Testis (tissue), 2 donors: ENCODE measurements at regions not wholly inside any gene's neighbourhood (a gene's known extent, or its start where the extent isn't known, plus 50 kb on each side); places are given as distances from the start of the nearest gene placed in this dataset.

Experiments
- DNase-seq: peaks from one replicate; pipeline ENCODE4 v3.0.0-alpha.2; 2019
- H3K27ac ChIP-seq, 2 donors: fragments of 200-600 bp; sonication (generic); one replicate each; pipeline ENCODE4 v1.5.1; 2019
- H3K27me3 ChIP-seq: fragments of 200-600 bp; sonication (generic); one replicate; pipeline ENCODE4 v1.5.1; 2019
- H3K36me3 ChIP-seq: fragments of 200-600 bp; sonication (generic); one replicate; pipeline ENCODE4 v1.5.1; 2017; ENCODE audit warnings: low read depth; ENCODE audit errors: missing control alignments
- H3K4me1 ChIP-seq: fragments of 200-600 bp; sonication (generic); one replicate; pipeline ENCODE4 v1.5.1; 2019
- H3K4me3 ChIP-seq, 2 donors: fragments of 200-600 bp; sonication (generic); one replicate each; pipeline ENCODE4 v1.5.1; 2017 to 2019
- H3K9me3 ChIP-seq: fragments of 200-600 bp; sonication (generic); one replicate; pipeline ENCODE4 v1.5.1; 2017
- POLR2A ChIP-seq: fragments of 450-650 bp; IDR thresholded peaks from one replicate; pipeline ENCODE4 v1.6.1; 2017; ENCODE audit warnings: antibody characterized with exemption, mild to moderate bottlenecking, moderate library complexity
- WGBS, 2 donors: methylation state at CpG; one replicate each; pipeline ENCODE4 v1.1.5; 2018; 5-methylcytosine and 5-hydroxymethylcytosine counted together
- intact Hi-C: fragments of 100-400 bp; cut with DNase I; formaldehyde crosslinking; loops from one replicate; pipeline ENCODE4 v1.15.1; 2023; ENCODE audit warnings: low total_unique reads
- TF ChIP-seq, protein P1 (sequence below), 3 experiments: fragments of 450-650 bp in 2 of 3; fragments of 200-600 bp in 1 of 3; sonication (generic) in 1 of 3; IDR thresholded peaks; one replicate each; pipeline ENCODE4 v1.5.1; 2016 to 2019; ENCODE audit warnings: antibody characterized with exemption in 3 of 3, mild to moderate bottlenecking in 2 of 3, moderate library complexity in 1 of 3

DNA sequence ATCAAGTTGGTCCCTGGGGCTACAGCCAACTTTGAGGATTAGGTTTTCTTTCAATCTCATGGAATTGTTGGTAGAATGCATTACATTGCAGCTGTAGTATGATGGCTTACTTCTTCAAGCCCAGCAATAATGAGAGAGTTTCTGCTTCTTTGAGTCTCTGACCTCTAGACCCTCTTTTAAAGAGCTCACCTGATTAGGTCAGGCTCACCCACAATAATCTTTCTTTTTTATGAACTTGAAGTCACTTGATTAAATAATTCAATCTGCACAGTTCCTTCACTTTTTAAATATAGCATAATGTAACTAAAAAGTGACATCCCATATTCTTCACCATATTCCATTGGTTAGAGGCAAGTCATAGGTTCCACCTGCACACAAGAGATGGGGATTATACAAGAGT is 547.5 kb upstream of the CT83 start:
- H3K36me3 ChIP-seq, result no peaks in the 10 kb centered on the region
- intact Hi-C loops, result no loop called here
- no peaks in the 10 kb centered on the region for H3K4me1 ChIP-seq
- no peaks in the 10 kb centered on the region for H3K27me3 ChIP-seq
- TF ChIP-seq, protein P1, sequence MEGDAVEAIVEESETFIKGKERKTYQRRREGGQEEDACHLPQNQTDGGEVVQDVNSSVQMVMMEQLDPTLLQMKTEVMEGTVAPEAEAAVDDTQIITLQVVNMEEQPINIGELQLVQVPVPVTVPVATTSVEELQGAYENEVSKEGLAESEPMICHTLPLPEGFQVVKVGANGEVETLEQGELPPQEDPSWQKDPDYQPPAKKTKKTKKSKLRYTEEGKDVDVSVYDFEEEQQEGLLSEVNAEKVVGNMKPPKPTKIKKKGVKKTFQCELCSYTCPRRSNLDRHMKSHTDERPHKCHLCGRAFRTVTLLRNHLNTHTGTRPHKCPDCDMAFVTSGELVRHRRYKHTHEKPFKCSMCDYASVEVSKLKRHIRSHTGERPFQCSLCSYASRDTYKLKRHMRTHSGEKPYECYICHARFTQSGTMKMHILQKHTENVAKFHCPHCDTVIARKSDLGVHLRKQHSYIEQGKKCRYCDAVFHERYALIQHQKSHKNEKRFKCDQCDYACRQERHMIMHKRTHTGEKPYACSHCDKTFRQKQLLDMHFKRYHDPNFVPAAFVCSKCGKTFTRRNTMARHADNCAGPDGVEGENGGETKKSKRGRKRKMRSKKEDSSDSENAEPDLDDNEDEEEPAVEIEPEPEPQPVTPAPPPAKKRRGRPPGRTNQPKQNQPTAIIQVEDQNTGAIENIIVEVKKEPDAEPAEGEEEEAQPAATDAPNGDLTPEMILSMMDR (IDR thresholded peaks at IDR 0.05), result no peak
- TF ChIP-seq POLR2A, result no peak
- H3K4me3 ChIP-seq, result no peak overlapping the region
- H3K27ac ChIP-seq, result no peak overlapping the region
- no peaks in the 10 kb centered on the region for H3K9me3 ChIP-seq
- no peak for DNase-seq

- TF ChIP-seq, protein P1 (IDR thresholded peaks at IDR 0.05), result no peak
- TF ChIP-seq POLR2A, result no peak
- intact Hi-C loops, result no loop called here
- no peak overlapping the region for H3K27ac ChIP-seq
- no peak overlapping the region for H3K4me3 ChIP-seq
- H3K36me3 ChIP-seq, result no peaks in the 10 kb centered on the region
- no peaks in the 10 kb centered on the region for H3K9me3 ChIP-seq
- no peak for DNase-seq
- WGBS, 2 donors, result 43 to 55% methylated on average over 3 of the region's 3 CpGs
- H3K27me3 ChIP-seq, result no peaks in the 10 kb centered on the region
- no peaks in the 10 kb centered on the region for H3K4me1 ChIP-seq
These were observed 540.2 kb upstream of the CT83 start for GRCh38 chrX:117002981-117003380.

DNA sequence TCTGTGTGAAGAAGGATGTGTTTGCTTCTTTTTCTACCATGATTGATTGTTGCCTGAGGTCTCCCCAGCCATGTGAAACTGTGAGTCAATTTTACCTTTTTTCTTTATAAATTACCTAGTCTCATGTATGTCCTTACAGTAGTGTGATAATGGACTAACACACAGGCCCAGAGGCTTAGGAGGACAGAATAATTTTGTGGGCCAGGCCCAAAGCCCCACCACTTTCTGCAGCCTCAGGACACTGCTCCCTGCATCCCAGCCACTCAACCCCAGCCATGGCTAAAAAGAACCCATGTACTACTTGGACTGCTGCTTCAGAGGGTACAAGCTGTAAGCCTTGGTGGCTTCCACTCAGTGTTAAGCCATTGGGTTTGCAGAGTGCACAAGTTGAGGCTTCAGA is 512.7 kb upstream of the CT83 start:
- no peaks in the 10 kb centered on the region for H3K27me3 ChIP-seq
- H3K4me3 ChIP-seq, result no peak overlapping the region
- DNase-seq, result no peak
- no peak overlapping the region for H3K27ac ChIP-seq
- intact Hi-C loops, result no loop called here
- no peaks in the 10 kb centered on the region for H3K9me3 ChIP-seq
- no peak for TF ChIP-seq POLR2A
- TF ChIP-seq, protein P1 (IDR thresholded peaks at IDR 0.05), result no peak
- no peaks in the 10 kb centered on the region for H3K4me1 ChIP-seq
- no peaks in the 10 kb centered on the region for H3K36me3 ChIP-seq

- no peaks in the 10 kb centered on the region for H3K36me3 ChIP-seq
These were observed 509.6 kb upstream of the CT83 start for GRCh38 chrX:116972362-116972761.

GRCh38 chrX:116961872-116962582 is 499.3 kb upstream of the CT83 start:
- Histone ChIP-seq H3K27me3 (no peaks in the 10 kb centered on the region), H3K36me3 (no peaks in the 10 kb centered on the region), H3K9me3 (no peaks in the 10 kb centered on the region), H3K4me1 (no peaks in the 10 kb centered on the region), H3K4me3 (no peak overlapping the region), H3K27ac (no peak overlapping the region)
- TF ChIP-seq, protein P1 (IDR thresholded peaks at IDR 0.05), result peak in 1 of 3 experiments; percentile 15
- no peak for TF ChIP-seq POLR2A
- DNase-seq, result no peak
- intact Hi-C loops, result no loop called here
- 20 to 28% methylated on average over 2 to 6 of the region's 7 CpGs for WGBS, 2 donors

More at GRCh38 chrX:116972362-116972761, 509.6 kb upstream of the CT83 start:
- DNase-seq, result no peak
- H3K27ac ChIP-seq, result no peak overlapping the region
- WGBS, 2 donors, result 67 to 77% methylated on average over 2 of the region's 2 CpGs
- intact Hi-C loops, result no loop called here
- no peak overlapping the region for H3K4me3 ChIP-seq
- no peaks in the 10 kb centered on the region for H3K4me1 ChIP-seq
- TF ChIP-seq POLR2A, result no peak
- TF ChIP-seq, protein P1 (IDR thresholded peaks at IDR 0.05), result no peak
- no peaks in the 10 kb centered on the region for H3K9me3 ChIP-seq
- H3K27me3 ChIP-seq, result no peaks in the 10 kb centered on the region
